D721Med (cell line): ENCODE measurements at regions not wholly inside any gene's neighbourhood (a gene's known extent, or its start where the extent isn't known, plus 50 kb on each side); places are given as distances from the start of the nearest gene placed in this dataset.

Experiments
- DNase-seq: peaks from one replicate; pipeline ENCODE4 v3.0.0; 2011; ENCODE audit warnings: low spot score; ENCODE audit not compliant: insufficient read length
- FAIRE-seq: peaks from 2 replicates; lab custom pipeline; 2011; peaks lifted over from hg19 to GRCh38; lab: Jason Lieb, UNC
- CTCF ChIP-seq: IDR thresholded peaks from 2 replicates; pipeline ENCODE4 v1.5.1; 2012; ENCODE audit warnings: mild to moderate bottlenecking, control low read depth; ENCODE audit not compliant: insufficient read depth; ENCODE audit errors: missing control alignments

- no peak for TF ChIP-seq CTCF
- DNase-seq: no peak
- no peak for FAIRE-seq
Measured at GRCh38 chr2:143936538-143936847, 583.4 kb downstream of the ZEB2 start.

GRCh38 chr2:143935482-143935752, 584.5 kb downstream of the ZEB2 start:
- TF ChIP-seq CTCF: no peak
- FAIRE-seq: no peak
- DNase-seq: no peak

- TF ChIP-seq CTCF: no peak
- FAIRE-seq (no peak), DNase-seq (no peak)
Measured at GRCh38 chr2:143934626-143935481, 585.1 kb downstream of the ZEB2 start.

- TF ChIP-seq CTCF: no peak
- no peak for FAIRE-seq
- DNase-seq: no peak
Measured at GRCh38 chr2:143933946-143934569, 585.9 kb downstream of the ZEB2 start.

GRCh38 chr2:143930891-143931290, 589.0 kb downstream of the ZEB2 start:
- DNase-seq: no peak
- no peak for FAIRE-seq
- TF ChIP-seq CTCF: no peak

- no peak for DNase-seq
- FAIRE-seq: no peak
- TF ChIP-seq CTCF: no peak
Measured at GRCh38 chr2:143928613-143929012, 591.3 kb downstream of the ZEB2 start.

- no peak for DNase-seq
- FAIRE-seq: no peak
- TF ChIP-seq CTCF: no peak
Measured at GRCh38 chr2:143928184-143928583, 591.7 kb downstream of the ZEB2 start.
